ES-I3 (cell line): ENCODE measurements at regions not wholly inside any gene's neighbourhood (a gene's known extent, or its start where the extent isn't known, plus 50 kb on each side); places are given as distances from the start of the nearest gene placed in this dataset.
"Not testable (repeated sequence)": the region's sequence is repeated elsewhere in the genome, so short reads cannot be mapped to it uniquely, and the experiment has no call there.

ENCODE experiments used
- H3K36me3 ChIP-seq: 2 replicates; pipeline ENCODE4 v1.6.1; 2013; ENCODE audit warnings: mild to moderate bottlenecking, low read length, control low read depth, moderate library complexity; ENCODE audit not compliant: insufficient read depth
- H3K4me1 ChIP-seq: 2 replicates; pipeline ENCODE4 v1.6.1; 2013; ENCODE audit warnings: mild to moderate bottlenecking, control low read depth, low read length; ENCODE audit not compliant: insufficient read depth
- H3K9ac ChIP-seq: 2 replicates; pipeline ENCODE4 v1.6.1; 2013; ENCODE audit warnings: low read depth, mild to moderate bottlenecking, low read length, moderate library complexity
- H3K9me3 ChIP-seq: 2 replicates; pipeline ENCODE4 v1.6.1; 2013; ENCODE audit warnings: mild to moderate bottlenecking, low read length, moderate library complexity; ENCODE audit not compliant: control insufficient read depth, insufficient read depth

GRCh38 chr18:78797499-78797898 is 182.1 kb upstream of the SALL3 start:
- no peaks in the 10 kb centered on the region for H3K9me3 ChIP-seq
- H3K4me1 ChIP-seq, result no peaks in the 10 kb centered on the region
- H3K9ac ChIP-seq, result no peak overlapping the region
- no peaks in the 10 kb centered on the region for H3K36me3 ChIP-seq

- H3K9ac ChIP-seq, result no peak overlapping the region
- H3K9me3 ChIP-seq, result no peaks in the 10 kb centered on the region
- no peaks in the 10 kb centered on the region for H3K4me1 ChIP-seq
- no peaks in the 10 kb centered on the region for H3K36me3 ChIP-seq
Observed at GRCh38 chr18:78798402-78799175, 181.0 kb upstream of the SALL3 start.

- no peaks in the 10 kb centered on the region for H3K36me3 ChIP-seq
- no peaks in the 10 kb centered on the region for H3K4me1 ChIP-seq
- H3K9ac ChIP-seq, result no peak overlapping the region
- H3K9me3 ChIP-seq, result no peaks in the 10 kb centered on the region
Observed at GRCh38 chr18:78799382-78800089, 180.1 kb upstream of the SALL3 start.

GRCh38 chr18:78800102-78800851 is 179.3 kb upstream of the SALL3 start:
- not testable (repeated sequence) for H3K36me3 ChIP-seq, H3K9ac ChIP-seq, H3K9me3 ChIP-seq, H3K4me1 ChIP-seq

GRCh38 chr18:78801011-78801410 is 178.6 kb upstream of the SALL3 start:
- Histone ChIP-seq H3K9ac (no peak overlapping the region), H3K4me1 (no peaks in the 10 kb centered on the region), H3K36me3 (no peaks in the 10 kb centered on the region), H3K9me3 (no peaks in the 10 kb centered on the region)

GRCh38 chr18:78803104-78803503 is 176.5 kb upstream of the SALL3 start:
- Histone ChIP-seq H3K4me1 (no peaks in the 10 kb centered on the region), H3K9me3 (peaks cover 2% of the 10 kb centered on the region; the same call in 1 of the 2 replicates), H3K9ac (no peak overlapping the region), H3K36me3 (no peaks in the 10 kb centered on the region)

GRCh38 chr18:78804206-78805030 is 175.2 kb upstream of the SALL3 start:
- Histone ChIP-seq H3K9me3 (peaks cover 2% of the 10 kb centered on the region; the same call in 1 of the 2 replicates), H3K4me1 (no peaks in the 10 kb centered on the region), H3K9ac (no peak overlapping the region), H3K36me3 (no peaks in the 10 kb centered on the region)

- no peaks in the 10 kb centered on the region for H3K4me1 ChIP-seq
- no peaks in the 10 kb centered on the region for H3K36me3 ChIP-seq
- peaks cover 2% of the 10 kb centered on the region; the same call in 1 of the 2 replicates for H3K9me3 ChIP-seq
- H3K9ac ChIP-seq, result no peak overlapping the region
Observed at GRCh38 chr18:78805840-78806239, 173.8 kb upstream of the SALL3 start.

- Histone ChIP-seq H3K36me3 (no peaks in the 10 kb centered on the region), H3K9ac (no peak overlapping the region), H3K4me1 (no peaks in the 10 kb centered on the region; the same call in 1 of the 2 replicates), H3K9me3 (peaks cover 2% of the 10 kb centered on the region; the same call in 1 of the 2 replicates)
Observed at GRCh38 chr18:78807668-78808067, 171.9 kb upstream of the SALL3 start.

GRCh38 chr18:78809845-78810244 is 169.8 kb upstream of the SALL3 start:
- Histone ChIP-seq H3K9me3 (peaks cover 2% of the 10 kb centered on the region; the same call in 1 of the 2 replicates), H3K4me1 (peaks cover 10% of the 10 kb centered on the region), H3K9ac (no peak overlapping the region), H3K36me3 (no peaks in the 10 kb centered on the region)

GRCh38 chr18:78810706-78811105 is 168.9 kb upstream of the SALL3 start:
- Histone ChIP-seq H3K9ac (no peak overlapping the region), H3K9me3 (peaks cover 2% of the 10 kb centered on the region; the same call in 1 of the 2 replicates), H3K4me1 (peaks cover 18% of the 10 kb centered on the region), H3K36me3 (no peaks in the 10 kb centered on the region)

GRCh38 chr18:78812067-78812466 is 167.6 kb upstream of the SALL3 start:
- Histone ChIP-seq H3K9ac (no peak overlapping the region), H3K9me3 (0 out of 2 replicates have a peak, but pooled peaks cover 2% of the 10 kb centered on the region), H3K4me1 (peaks cover 18% of the 10 kb centered on the region), H3K36me3 (no peaks in the 10 kb centered on the region)

- peaks cover 18% of the 10 kb centered on the region for H3K4me1 ChIP-seq
- H3K9me3 ChIP-seq, result no peaks in the 10 kb centered on the region
- no peak overlapping the region for H3K9ac ChIP-seq
- H3K36me3 ChIP-seq, result no peaks in the 10 kb centered on the region
Observed at GRCh38 chr18:78813156-78813555, 166.5 kb upstream of the SALL3 start.
